SK-N-SH (cell line): ENCODE measurements at regions not wholly inside any gene's neighbourhood (a gene's known extent, or its start where the extent isn't known, plus 50 kb on each side); places are given as distances from the start of the nearest gene placed in this dataset.

Source experiments
- CTCF ChIA-PET: fragments of 300-600, 350-600 bp; formaldehyde crosslinking; extraction: SDS; loops from one replicate; lab custom pipeline; 2021; lab: Yijun Ruan, JAX
- POLR2A ChIA-PET: fragments of 350-600 bp; sonication (Branson Sonifier 250); formaldehyde crosslinking; extraction: SDS; loops from one replicate; lab custom pipeline; 2020; ENCODE audit warnings: antibody characterized with exemption, inconsistent platforms; lab: Yijun Ruan, JAX
- DNase-seq: peaks from one replicate; pipeline ENCODE4 v3.0.0; 2012
- H2AFZ ChIP-seq: fragments of 200-600 bp; sonication (generic); 2 replicates; pipeline ENCODE4 v1.8.1; 2016; ENCODE audit warnings: antibody characterized with exemption, mild to moderate bottlenecking, low read depth
- H3F3A ChIP-seq: fragments of 200-600 bp; sonication (generic); replicated peaks from 2 replicates; pipeline ENCODE3; 2016; ENCODE audit warnings: antibody characterized with exemption, mild to moderate bottlenecking; ENCODE audit not compliant: insufficient read depth
- H3K27ac ChIP-seq, 2 experiments: fragments of 200-500 bp in 1 of 2; fragments of 200-600 bp in 1 of 2; sonication (Bioruptor generic) in 1 of 2; sonication (generic), shearing (Covaris generic) in 1 of 2; 2 replicates each; pipeline versions ENCODE4 v1.5.1 to v1.6.1; 2014 to 2016; ENCODE audit warnings: low read depth in 2 of 2, inconsistent platforms in 1 of 2, low read length in 1 of 2, mild to moderate bottlenecking in 1 of 2, mixed read lengths in 1 of 2
- H3K27me3 ChIP-seq: fragments of 200-600 bp; sonication (generic), shearing (Covaris generic); 2 replicates; pipeline ENCODE4 v1.6.1; 2016; ENCODE audit warnings: mixed run types; ENCODE audit not compliant: insufficient read depth
- H3K36me3 ChIP-seq, 2 experiments: fragments of 200-500 bp in 1 of 2; fragments of 200-600 bp in 1 of 2; sonication (Bioruptor generic) in 1 of 2; sonication (generic) in 1 of 2; replicated peaks in 1 of 2; 2 replicates each; pipeline versions ENCODE3 to v1.5.1; 2014 to 2016; ENCODE audit warnings: low read length in 1 of 2, mild to moderate bottlenecking in 1 of 2; ENCODE audit not compliant: insufficient read depth in 2 of 2, control insufficient read depth in 1 of 2
- H3K4me1 ChIP-seq, 2 experiments: fragments of 200-500 bp in 1 of 2; fragments of 200-600 bp in 1 of 2; sonication (Bioruptor generic) in 1 of 2; sonication (generic), shearing (Covaris generic) in 1 of 2; 2 replicates each; pipeline versions ENCODE4 v1.5.1 to v1.6.1; 2014 to 2016; ENCODE audit warnings: low read depth in 1 of 2, low read length in 1 of 2, mixed run types in 1 of 2; ENCODE audit not compliant: insufficient read depth in 2 of 2, control insufficient read depth in 1 of 2
- H3K4me2 ChIP-seq: fragments of 200-600 bp; sonication (generic), shearing (Covaris generic); 2 replicates; pipeline ENCODE4 v1.6.1; 2017; ENCODE audit warnings: mixed run types
- H3K4me3 ChIP-seq, 2 experiments: fragments of 200-500 bp in 1 of 2; fragments of 200-600 bp in 1 of 2; sonication (Bioruptor generic) in 1 of 2; sonication (generic), shearing (Covaris generic) in 1 of 2; 2 replicates each; pipeline versions ENCODE4 v1.5.1 to v1.8.1; 2014 to 2016; ENCODE audit warnings: low read depth in 2 of 2, inconsistent platforms in 1 of 2, low read length in 1 of 2, mild to moderate bottlenecking in 1 of 2, mixed read lengths in 1 of 2, moderate library complexity in 1 of 2
- H3K79me2 ChIP-seq: fragments of 200-600 bp; sonication (generic); 2 replicates; pipeline ENCODE4 v1.8.1; 2017; ENCODE audit warnings: mild to moderate bottlenecking; ENCODE audit not compliant: insufficient read depth
- H3K9ac ChIP-seq: fragments of 200-600 bp; sonication (generic); 2 replicates; pipeline ENCODE4 v1.6.1; 2017; ENCODE audit warnings: mixed run types
- H3K9me2 ChIP-seq: fragments of 200-600 bp; sonication (generic); 2 replicates; pipeline ENCODE4 v1.6.1; 2017; ENCODE audit warnings: mixed run types
- H3K9me3 ChIP-seq: fragments of 200-600 bp; sonication (generic); 2 replicates; pipeline ENCODE4 v1.6.1; 2017; ENCODE audit warnings: mixed run types, mild to moderate bottlenecking, moderate library complexity
- H4K20me1 ChIP-seq: fragments of 200-600 bp; sonication (generic); 2 replicates; pipeline ENCODE4 v1.6.1; 2017; ENCODE audit warnings: mild to moderate bottlenecking, mixed run types; ENCODE audit not compliant: insufficient read depth
- EZH2phosphoT487 ChIP-seq: fragments of 200-600 bp; sonication (generic); IDR thresholded peaks from 2 replicates; pipeline ENCODE4 v1.6.1; 2017; ENCODE audit warnings: low read depth, mixed run types, mild to moderate bottlenecking, antibody characterized with exemption, moderate library complexity, borderline replicate concordance
- FOXJ3 ChIP-seq: sonication (generic); formaldehyde crosslinking; IDR thresholded peaks from 2 replicates; pipeline ENCODE4 v1.5.1; 2020; ENCODE audit warnings: mild to moderate bottlenecking, missing genetic modification reagents
- FOXM1 ChIP-seq: IDR thresholded peaks from 2 replicates; pipeline ENCODE4 v1.4.0; 2012; ENCODE audit warnings: low read depth, mild to moderate bottlenecking
- GATA2 ChIP-seq: sonication (generic); formaldehyde crosslinking; IDR thresholded peaks from 2 replicates; pipeline ENCODE4 v1.5.0; 2020; ENCODE audit warnings: mild to moderate bottlenecking, missing genetic modification reagents
- MXI1 ChIP-seq: IDR thresholded peaks from 2 replicates; pipeline ENCODE4 v1.6.1; 2012; ENCODE audit warnings: mild to moderate bottlenecking, low read depth, low read length, improper control_type of control experiment
- NFIC ChIP-seq: IDR thresholded peaks from 2 replicates; pipeline ENCODE4 v1.4.0; 2012; ENCODE audit warnings: borderline replicate concordance
- POLR2AphosphoS5 ChIP-seq: IDR thresholded peaks from 2 replicates; pipeline ENCODE4 v1.6.1; 2012; ENCODE audit warnings: low read depth, low read length
- REST ChIP-seq: IDR thresholded peaks from 2 replicates; pipeline ENCODE4 v1.6.1; 2012; ENCODE audit warnings: mild to moderate bottlenecking, low read depth, low read length, moderate library complexity
- SIN3A ChIP-seq: IDR thresholded peaks from 2 replicates; pipeline ENCODE4 v1.6.1; 2012; ENCODE audit warnings: low read depth, mild to moderate bottlenecking, low read length, moderate library complexity, borderline replicate concordance
- TAF1 ChIP-seq: IDR thresholded peaks from 2 replicates; pipeline ENCODE4 v1.6.1; 2012; ENCODE audit warnings: low read depth, mild to moderate bottlenecking, low read length, moderate library complexity, borderline replicate concordance
- TCF12 ChIP-seq: IDR thresholded peaks from 2 replicates; pipeline ENCODE4 v1.4.0; 2012
- USF2 ChIP-seq: fragments of 150-350 bp; IDR thresholded peaks from 2 replicates; pipeline ENCODE4 v1.6.1; 2017; ENCODE audit warnings: antibody characterized with exemption, low read length, low read depth, borderline replicate concordance
- YY1 ChIP-seq: IDR thresholded peaks from 2 replicates; pipeline ENCODE4 v1.4.0; 2012; ENCODE audit warnings: low read depth, mild to moderate bottlenecking
- WGBS: methylation state at CpG from one replicate; pipeline ENCODE4 v1.1.6; 2017; ENCODE audit warnings: low lambda C conversion rate; 5-methylcytosine and 5-hydroxymethylcytosine counted together
- TF ChIP-seq, protein P1 (sequence below): IDR thresholded peaks from 2 replicates; pipeline ENCODE4 v1.4.0; 2012; ENCODE audit warnings: low read depth, borderline replicate concordance
- TF ChIP-seq, protein P2 (sequence below): fragments of 200-600 bp; sonication (generic); IDR thresholded peaks from 2 replicates; pipeline ENCODE4 v1.6.1; 2017; ENCODE audit warnings: antibody characterized with exemption, mild to moderate bottlenecking, moderate library complexity

- Histone ChIP-seq H3K9me3 (no peaks in the 10 kb centered on the region), H3K4me2 (no peak overlapping the region), H3K36me3 (no peaks in the 10 kb centered on the region), H3K9me2 (no peaks in the 10 kb centered on the region), H3K4me3 (no peak overlapping the region), H4K20me1 (no peaks in the 10 kb centered on the region), H3K9ac (no peak overlapping the region), H3K79me2 (no peaks in the 10 kb centered on the region), H3F3A (no peaks in the 10 kb centered on the region), H3K27ac (no peak overlapping the region), H3K27me3 (no peaks in the 10 kb centered on the region), H2AFZ (no peak overlapping the region), H3K4me1 (no peaks in the 10 kb centered on the region)
- ChIA-PET POLR2A (no interaction called here), CTCF (no interaction called here)
- no peak for DNase-seq
- TF ChIP-seq FOXM1, result no peak
- TF ChIP-seq POLR2AphosphoS5, result no peak
- TF ChIP-seq, protein P1, sequence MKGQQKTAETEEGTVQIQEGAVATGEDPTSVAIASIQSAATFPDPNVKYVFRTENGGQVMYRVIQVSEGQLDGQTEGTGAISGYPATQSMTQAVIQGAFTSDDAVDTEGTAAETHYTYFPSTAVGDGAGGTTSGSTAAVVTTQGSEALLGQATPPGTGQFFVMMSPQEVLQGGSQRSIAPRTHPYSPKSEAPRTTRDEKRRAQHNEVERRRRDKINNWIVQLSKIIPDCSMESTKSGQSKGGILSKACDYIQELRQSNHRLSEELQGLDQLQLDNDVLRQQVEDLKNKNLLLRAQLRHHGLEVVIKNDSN, result no peak
- no peak for TF ChIP-seq NFIC
- TF ChIP-seq EZH2phosphoT487, result no peak
Measured at GRCh38 chr2:186024921-186025320, 286.3 kb downstream of the FSIP2 start.

- Histone ChIP-seq H3K9ac (no peak overlapping the region), H3K4me2 (no peak overlapping the region), H3K9me2 (no peaks in the 10 kb centered on the region), H3K36me3 (no peaks in the 10 kb centered on the region), H3K4me1 (no peaks in the 10 kb centered on the region), H4K20me1 (no peaks in the 10 kb centered on the region), H3K79me2 (no peaks in the 10 kb centered on the region), H3K27ac (no peak overlapping the region), H3K27me3 (no peaks in the 10 kb centered on the region), H3K9me3 (no peaks in the 10 kb centered on the region), H3F3A (no peaks in the 10 kb centered on the region), H2AFZ (no peak overlapping the region), H3K4me3 (no peak overlapping the region)
- TF ChIP-seq MXI1, result no peak
- TF ChIP-seq FOXM1, result no peak
- no peak for TF ChIP-seq TAF1
- TF ChIP-seq GATA2 (CRISPR knock-in tag), result no peak
- no peak for TF ChIP-seq YY1
- TF ChIP-seq POLR2AphosphoS5, result no peak
- ChIA-PET POLR2A (no interaction called here), CTCF (no interaction called here)
- WGBS, result 90% methylated on average over 2 of the region's 2 CpGs
- no peak for DNase-seq
Measured at GRCh38 chr2:186027922-186028321, 289.3 kb downstream of the FSIP2 start.

DNA sequence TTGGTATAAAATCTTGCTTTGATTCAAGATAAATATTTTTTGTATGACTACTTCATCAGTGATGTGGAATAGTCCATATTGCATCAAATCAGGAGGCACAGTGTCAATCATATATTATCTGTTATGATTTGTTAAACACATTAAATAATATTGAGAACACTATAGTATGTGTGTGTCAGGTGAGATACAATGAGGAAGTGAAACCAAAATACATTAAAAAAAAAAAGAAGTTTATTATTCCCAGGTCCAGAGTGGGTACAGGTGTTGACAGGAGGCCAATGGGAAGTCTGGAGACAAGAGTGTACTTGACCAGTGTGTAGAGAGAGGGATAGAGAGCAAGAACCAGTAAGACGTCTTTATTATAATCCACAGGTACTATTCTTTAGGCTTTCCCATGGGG, 292.6 kb downstream of the FSIP2 start:
- Histone ChIP-seq H3F3A (no peaks in the 10 kb centered on the region), H3K36me3 (no peaks in the 10 kb centered on the region), H3K4me2 (no peak overlapping the region), H3K9me2 (no peaks in the 10 kb centered on the region), H3K79me2 (no peaks in the 10 kb centered on the region), H3K27me3 (no peaks in the 10 kb centered on the region), H4K20me1 (no peaks in the 10 kb centered on the region), H2AFZ (no peak overlapping the region), H3K4me1 (peaks cover 0 to 2% of the 10 kb centered on the region in 2 experiments; a peak in 2 of 4 replicates), H3K4me3 (no peak overlapping the region), H3K27ac (no peak overlapping the region), H3K9me3 (no peaks in the 10 kb centered on the region), H3K9ac (no peak overlapping the region)
- POLR2A ChIA-PET, result no interaction called here
- DNase-seq, result no peak
- CTCF ChIA-PET, result interaction anchor here (1.0 kb wide), 1 partner anchor 15 kb away, joined by 3 read pairs; no protein-coding TSS in a partner anchor
- 95% methylated on average over 1 of the region's 1 CpG for WGBS
- TF ChIP-seq GATA2 (CRISPR knock-in tag) (no peak), REST (no peak), USF2 (no peak), SIN3A (no peak), TCF12 (no peak), NFIC (no peak), FOXJ3 (CRISPR knock-in tag) (no peak), EZH2phosphoT487 (no peak)
- TF ChIP-seq, protein P2, sequence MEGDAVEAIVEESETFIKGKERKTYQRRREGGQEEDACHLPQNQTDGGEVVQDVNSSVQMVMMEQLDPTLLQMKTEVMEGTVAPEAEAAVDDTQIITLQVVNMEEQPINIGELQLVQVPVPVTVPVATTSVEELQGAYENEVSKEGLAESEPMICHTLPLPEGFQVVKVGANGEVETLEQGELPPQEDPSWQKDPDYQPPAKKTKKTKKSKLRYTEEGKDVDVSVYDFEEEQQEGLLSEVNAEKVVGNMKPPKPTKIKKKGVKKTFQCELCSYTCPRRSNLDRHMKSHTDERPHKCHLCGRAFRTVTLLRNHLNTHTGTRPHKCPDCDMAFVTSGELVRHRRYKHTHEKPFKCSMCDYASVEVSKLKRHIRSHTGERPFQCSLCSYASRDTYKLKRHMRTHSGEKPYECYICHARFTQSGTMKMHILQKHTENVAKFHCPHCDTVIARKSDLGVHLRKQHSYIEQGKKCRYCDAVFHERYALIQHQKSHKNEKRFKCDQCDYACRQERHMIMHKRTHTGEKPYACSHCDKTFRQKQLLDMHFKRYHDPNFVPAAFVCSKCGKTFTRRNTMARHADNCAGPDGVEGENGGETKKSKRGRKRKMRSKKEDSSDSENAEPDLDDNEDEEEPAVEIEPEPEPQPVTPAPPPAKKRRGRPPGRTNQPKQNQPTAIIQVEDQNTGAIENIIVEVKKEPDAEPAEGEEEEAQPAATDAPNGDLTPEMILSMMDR, result no peak
